Suprapubic skin (tissue), 4 donors: ENCODE measurements at regions not wholly inside any gene's neighbourhood (a gene's known extent, or its start where the extent isn't known, plus 50 kb on each side); places are given as distances from the start of the nearest gene placed in this dataset.

Experiments used
- CTCF ChIP-seq, 2 donors: fragments of 200-600 bp in 1 of 2; fragments of 450-650 bp in 1 of 2; sonication (generic) in 1 of 2; IDR thresholded peaks; one replicate each; pipeline ENCODE4 v1.5.1; 2016 to 2019; ENCODE audit warnings: antibody characterized with exemption in 2 of 2, mild to moderate bottlenecking in 1 of 2, moderate library complexity in 1 of 2
- EP300 ChIP-seq: sonication (generic); formaldehyde crosslinking; IDR thresholded peaks from one replicate; pipeline ENCODE4 v1.6.1; 2017; ENCODE audit warnings: antibody characterized with exemption
- POLR2AphosphoS5 ChIP-seq, 3 donors: sonication (generic); formaldehyde crosslinking; IDR thresholded peaks; one replicate each; pipeline ENCODE4 v1.6.1; 2017; ENCODE audit warnings: antibody characterized with exemption in 3 of 3

DNA sequence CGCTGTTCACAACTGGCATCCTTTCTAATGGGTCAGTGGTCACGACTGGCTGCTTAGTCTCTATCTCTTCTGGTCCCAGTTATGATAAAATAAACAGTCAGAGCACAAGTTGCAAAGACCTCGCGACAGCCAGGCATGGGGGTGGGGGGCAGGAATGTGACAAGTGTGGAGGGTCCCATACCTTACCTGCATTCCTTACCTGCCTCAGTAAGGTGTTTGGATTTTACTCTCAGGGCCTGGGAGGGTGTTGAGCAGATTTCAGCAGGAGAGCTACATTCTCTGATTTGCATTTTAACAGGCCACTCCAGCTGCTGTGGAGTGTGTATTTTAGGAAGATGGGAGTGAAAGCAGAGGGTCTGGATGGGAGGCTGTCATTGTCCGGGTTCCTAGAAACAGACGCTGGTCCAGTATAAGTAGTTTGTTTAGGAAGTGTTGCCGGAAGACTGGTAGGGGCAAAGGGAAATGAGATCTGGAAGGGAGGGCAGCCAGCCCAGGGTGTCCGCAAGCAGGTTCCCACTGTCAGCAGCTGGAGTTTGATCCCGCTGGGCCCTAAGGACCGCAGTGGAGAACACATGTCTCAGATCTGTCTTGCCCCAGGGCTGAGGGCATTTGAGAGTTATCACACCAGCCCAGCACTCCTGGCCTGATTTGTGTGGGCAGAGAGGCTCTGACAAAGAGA is 920.0 kb downstream of the UQCRFS1 start:
- TF ChIP-seq CTCF (IDR thresholded peaks at IDR 0.05) (no peak), EP300 (no peak), POLR2AphosphoS5 (IDR thresholded peaks at IDR 0.05) (no peak)
